Activated CD4-positive, alpha-beta T cell treated with anti-CD3 and anti-CD28 coated beads, Interleukin-2, amount 10 ng/mL, durations not matched to agents 7 days and 5 days (primary cell): ENCODE measurements at regions not wholly inside any gene's neighbourhood (a gene's known extent, or its start where the extent isn't known, plus 50 kb on each side); places are given as distances from the start of the nearest gene placed in this dataset.

Experiments used
- CTCF ChIA-PET: fragments of 350-600 bp; sonication (Branson Sonifier 250); formaldehyde crosslinking; loops from one replicate; lab custom pipeline; 2021; ENCODE audit warnings: antibody characterized with exemption; lab: Charles Lee
- POLR2A ChIA-PET: fragments of 350-600 bp; sonication (Branson Sonifier 250); formaldehyde crosslinking; loops from one replicate; lab custom pipeline; 2021; ENCODE audit warnings: antibody characterized with exemption; lab: Charles Lee
- DNase-seq: peaks from one replicate; pipeline ENCODE4 v3.0.0-alpha.2; 2020
- H3K27ac Mint-ChIP-seq: one replicate; pipeline ENCODE4 v1.8.0; 2021; ENCODE audit warnings: mild to moderate bottlenecking, moderate library complexity, mixed read lengths
- H3K27me3 Mint-ChIP-seq: one replicate; pipeline ENCODE4 v1.8.0; 2021; ENCODE audit warnings: mixed read lengths
- H3K36me3 Mint-ChIP-seq: one replicate; pipeline ENCODE4 v1.8.0; 2021; ENCODE audit warnings: low read depth, mixed read lengths
- H3K4me1 Mint-ChIP-seq: one replicate; pipeline ENCODE4 v1.8.0; 2021; ENCODE audit warnings: mixed read lengths
- H3K4me3 Mint-ChIP-seq: one replicate; pipeline ENCODE4 v1.8.0; 2021; ENCODE audit warnings: mild to moderate bottlenecking, moderate library complexity, mixed read lengths
- H3K9me3 Mint-ChIP-seq: one replicate; pipeline ENCODE4 v1.8.0; 2021; ENCODE audit warnings: mixed read lengths

DNA sequence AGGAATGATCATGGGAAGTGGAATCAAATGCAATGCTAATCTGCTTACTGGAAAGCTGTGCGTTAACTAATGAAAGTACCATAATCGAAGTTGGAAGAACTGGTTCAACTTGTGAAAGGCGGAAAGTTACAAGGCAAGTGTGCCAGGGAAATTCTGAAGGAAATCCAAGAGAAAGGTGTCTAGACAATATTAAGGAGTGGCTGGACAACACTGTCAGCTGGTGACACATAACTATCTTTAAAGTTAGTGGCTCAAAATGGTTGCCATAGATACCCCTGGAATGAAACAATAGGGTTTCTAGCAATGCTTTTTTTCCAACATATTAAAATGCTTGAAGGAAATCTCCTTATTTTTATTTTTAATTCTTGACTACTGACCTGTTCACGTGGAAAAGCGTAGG, 90.4 kb downstream of the BMP2 start:
- H3K36me3 Mint-ChIP-seq: no peaks in the 10 kb centered on the region
- H3K27ac Mint-ChIP-seq: no peak overlapping the region
- DNase-seq: no peak
- H3K4me1 Mint-ChIP-seq: no peaks in the 10 kb centered on the region
- no peak overlapping the region for H3K4me3 Mint-ChIP-seq
- H3K27me3 Mint-ChIP-seq: no peaks in the 10 kb centered on the region
- ChIA-PET POLR2A (no interaction called here), CTCF (no interaction called here)
- no peaks in the 10 kb centered on the region for H3K9me3 Mint-ChIP-seq

DNA sequence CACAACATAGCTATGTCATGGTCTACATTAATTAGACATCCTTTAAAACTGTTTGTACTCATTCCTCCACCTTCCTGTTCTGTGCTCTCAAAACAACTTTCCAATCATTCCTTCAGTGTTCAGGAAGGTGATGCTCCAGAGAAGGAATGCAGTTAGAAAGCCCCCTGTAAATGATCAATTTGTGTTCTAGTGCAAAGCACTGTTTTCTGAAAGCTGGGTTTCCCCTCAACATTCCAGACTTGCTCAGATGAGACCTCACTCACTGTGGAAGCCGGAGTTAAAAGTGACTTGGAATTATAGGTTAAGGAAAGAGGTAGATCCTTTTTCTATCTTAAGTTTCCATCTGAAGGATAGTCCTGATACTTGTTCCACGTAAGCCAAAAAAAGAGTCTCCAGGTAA, 95.9 kb downstream of the BMP2 start:
- DNase-seq: no peak
- ChIA-PET CTCF (no interaction called here), POLR2A (no interaction called here)
- no peaks in the 10 kb centered on the region for H3K4me1 Mint-ChIP-seq
- H3K27ac Mint-ChIP-seq: no peak overlapping the region
- H3K27me3 Mint-ChIP-seq: no peaks in the 10 kb centered on the region
- no peaks in the 10 kb centered on the region for H3K9me3 Mint-ChIP-seq
- no peak overlapping the region for H3K4me3 Mint-ChIP-seq
- no peaks in the 10 kb centered on the region for H3K36me3 Mint-ChIP-seq

DNA sequence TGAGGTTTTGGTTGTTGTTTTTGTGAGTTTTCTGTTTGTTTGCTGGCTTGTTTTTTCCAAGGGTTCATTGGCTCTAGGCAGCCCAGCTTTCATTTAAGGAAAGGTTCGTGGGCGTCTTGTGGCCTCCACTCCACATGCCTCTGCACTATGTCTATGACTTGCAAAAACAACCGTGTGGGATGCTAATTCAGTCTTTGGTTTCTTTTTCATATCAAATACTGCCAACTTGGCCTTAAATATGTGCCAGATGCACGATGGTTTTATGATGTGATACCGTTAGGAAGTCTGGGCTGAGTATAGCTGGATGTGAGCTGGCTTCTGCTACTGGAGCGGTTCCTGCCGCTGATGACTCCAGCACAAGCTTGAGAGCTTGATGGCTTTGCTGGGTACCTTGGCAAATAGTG, 96.3 kb downstream of the BMP2 start:
- H3K9me3 Mint-ChIP-seq: no peaks in the 10 kb centered on the region
- no peaks in the 10 kb centered on the region for H3K36me3 Mint-ChIP-seq
- H3K4me3 Mint-ChIP-seq: no peak overlapping the region
- ChIA-PET POLR2A (no interaction called here), CTCF (no interaction called here)
- H3K4me1 Mint-ChIP-seq: no peaks in the 10 kb centered on the region
- no peak for DNase-seq
- no peak overlapping the region for H3K27ac Mint-ChIP-seq
- no peaks in the 10 kb centered on the region for H3K27me3 Mint-ChIP-seq

DNA sequence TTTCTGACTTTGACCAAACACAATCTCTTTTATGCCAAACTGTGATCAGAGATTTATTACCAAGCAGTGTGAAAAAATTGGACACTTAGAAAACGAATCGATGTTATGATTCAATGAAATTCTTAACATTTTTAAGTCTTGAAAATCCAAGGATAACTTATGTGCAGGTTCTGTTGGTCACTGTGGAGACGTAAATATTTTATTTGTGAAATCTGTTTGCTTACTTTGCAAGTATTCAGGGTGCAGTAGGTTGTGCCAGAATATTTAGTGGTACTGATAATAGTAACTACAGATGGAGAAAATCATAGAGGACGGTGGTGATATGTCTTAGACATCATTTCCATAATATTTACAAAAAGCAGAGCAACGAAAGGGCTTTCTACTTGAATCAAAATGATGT, 97.3 kb downstream of the BMP2 start:
- DNase-seq: no peak
- ChIA-PET CTCF (no interaction called here), POLR2A (no interaction called here)
- Mint-ChIP-seq H3K4me1 (no peaks in the 10 kb centered on the region), H3K9me3 (no peaks in the 10 kb centered on the region), H3K27ac (no peak overlapping the region), H3K36me3 (no peaks in the 10 kb centered on the region), H3K4me3 (no peak overlapping the region), H3K27me3 (no peaks in the 10 kb centered on the region)

DNA sequence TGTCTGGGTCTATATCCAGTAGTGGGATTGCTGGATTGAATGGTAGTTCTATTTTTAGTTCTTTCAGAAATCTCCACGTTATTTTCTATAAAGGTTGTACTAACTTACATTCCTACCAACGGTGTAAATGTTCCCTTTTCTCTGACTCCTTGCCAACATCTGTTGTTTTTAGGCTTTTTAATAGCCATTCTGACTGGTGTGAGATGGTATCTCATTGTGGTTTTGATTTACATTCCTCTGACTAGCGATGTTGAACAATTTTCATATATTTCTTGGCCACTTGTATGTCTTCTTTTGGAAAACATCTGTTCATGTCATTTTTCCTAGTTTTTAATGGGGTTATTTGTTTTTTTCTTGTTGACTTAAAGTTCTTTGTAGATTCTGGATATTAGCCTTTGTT, 99.3 kb downstream of the BMP2 start:
- CTCF ChIA-PET: no interaction called here
- Mint-ChIP-seq H3K4me1 (no peaks in the 10 kb centered on the region), H3K27me3 (no peaks in the 10 kb centered on the region), H3K4me3 (no peak overlapping the region), H3K27ac (no peak overlapping the region), H3K36me3 (no peaks in the 10 kb centered on the region), H3K9me3 (no peaks in the 10 kb centered on the region)
- POLR2A ChIA-PET: no interaction called here
- no peak for DNase-seq

DNA sequence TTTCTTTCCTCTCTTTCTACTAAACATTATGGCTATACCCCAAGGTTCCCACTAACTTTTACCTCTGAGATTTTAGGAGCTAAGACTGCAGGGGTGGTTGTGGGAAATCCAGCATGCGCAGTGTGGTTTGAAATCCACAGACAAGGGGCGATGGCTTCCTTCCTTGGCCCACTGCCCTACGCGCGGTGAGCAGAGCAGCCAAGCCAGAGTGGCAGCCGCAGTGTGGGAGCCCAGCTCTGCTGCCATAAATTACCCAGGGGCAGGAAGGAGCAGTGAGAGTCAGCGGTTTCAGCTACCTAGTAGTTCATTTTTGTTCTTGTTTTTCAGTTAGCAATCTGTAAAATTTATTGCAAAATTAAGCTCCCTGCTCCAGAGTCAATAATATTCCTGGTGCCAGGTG, 101.4 kb downstream of the BMP2 start:
- CTCF ChIA-PET: no interaction called here
- POLR2A ChIA-PET: no interaction called here
- no peak overlapping the region for H3K4me3 Mint-ChIP-seq

DNA sequence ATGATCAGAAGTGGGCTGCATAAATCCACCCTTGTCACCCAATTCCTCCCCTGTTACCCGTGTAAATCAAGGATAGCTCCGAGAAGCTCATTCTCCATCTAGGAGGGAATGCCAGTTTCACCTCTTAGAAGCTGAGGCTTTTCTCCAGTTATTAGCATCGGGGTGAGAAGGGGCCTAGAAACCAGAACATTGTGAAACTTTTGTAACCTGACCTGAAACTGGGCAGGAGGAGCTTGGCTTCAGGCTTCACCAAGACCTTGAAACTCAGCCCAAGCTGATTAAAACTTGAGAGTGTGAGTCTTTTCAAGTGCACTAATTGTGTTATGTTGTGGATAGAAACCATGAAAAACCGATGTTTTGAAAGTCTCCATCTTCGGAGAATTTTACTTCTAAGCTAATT, 103.1 kb downstream of the BMP2 start:
- ChIA-PET CTCF (no interaction called here), POLR2A (no interaction called here)
- no peaks in the 10 kb centered on the region for H3K4me1 Mint-ChIP-seq
- no peak overlapping the region for H3K4me3 Mint-ChIP-seq
- H3K27me3 Mint-ChIP-seq: no peaks in the 10 kb centered on the region
- no peaks in the 10 kb centered on the region for H3K9me3 Mint-ChIP-seq
- DNase-seq: no peak
- H3K36me3 Mint-ChIP-seq: no peaks in the 10 kb centered on the region
- H3K27ac Mint-ChIP-seq: no peak overlapping the region

More for the DNA sequence above, 101.4 kb downstream of the BMP2 start:
- Mint-ChIP-seq H3K27me3 (no peaks in the 10 kb centered on the region), H3K4me1 (no peaks in the 10 kb centered on the region), H3K9me3 (no peaks in the 10 kb centered on the region), H3K27ac (no peak overlapping the region), H3K36me3 (no peaks in the 10 kb centered on the region)
- no peak for DNase-seq

DNA sequence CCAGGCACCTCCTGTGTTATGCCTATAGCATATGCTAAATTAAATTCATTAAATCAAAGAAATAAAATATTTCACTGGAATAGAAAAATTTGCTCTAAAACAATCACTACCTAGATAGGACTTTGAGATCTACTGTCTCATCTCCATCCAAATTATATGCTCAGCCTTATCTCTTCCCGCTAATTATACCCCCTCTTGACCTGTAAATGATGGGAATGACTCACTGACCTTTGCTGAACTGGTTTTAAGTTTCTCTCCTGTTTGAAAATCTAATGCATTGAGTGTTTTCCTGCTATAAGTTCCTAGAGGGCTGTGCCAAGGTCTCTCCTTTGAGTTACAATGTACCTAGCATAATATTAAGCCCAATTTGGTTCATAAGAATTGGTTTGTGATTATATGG, 110.1 kb downstream of the BMP2 start:
- Mint-ChIP-seq H3K4me1 (no peaks in the 10 kb centered on the region), H3K36me3 (no peaks in the 10 kb centered on the region), H3K4me3 (no peak overlapping the region), H3K9me3 (peaks cover 2% of the 10 kb centered on the region), H3K27ac (no peak overlapping the region), H3K27me3 (no peaks in the 10 kb centered on the region)
- POLR2A ChIA-PET: no interaction called here
- CTCF ChIA-PET: no interaction called here
- DNase-seq: no peak

DNA sequence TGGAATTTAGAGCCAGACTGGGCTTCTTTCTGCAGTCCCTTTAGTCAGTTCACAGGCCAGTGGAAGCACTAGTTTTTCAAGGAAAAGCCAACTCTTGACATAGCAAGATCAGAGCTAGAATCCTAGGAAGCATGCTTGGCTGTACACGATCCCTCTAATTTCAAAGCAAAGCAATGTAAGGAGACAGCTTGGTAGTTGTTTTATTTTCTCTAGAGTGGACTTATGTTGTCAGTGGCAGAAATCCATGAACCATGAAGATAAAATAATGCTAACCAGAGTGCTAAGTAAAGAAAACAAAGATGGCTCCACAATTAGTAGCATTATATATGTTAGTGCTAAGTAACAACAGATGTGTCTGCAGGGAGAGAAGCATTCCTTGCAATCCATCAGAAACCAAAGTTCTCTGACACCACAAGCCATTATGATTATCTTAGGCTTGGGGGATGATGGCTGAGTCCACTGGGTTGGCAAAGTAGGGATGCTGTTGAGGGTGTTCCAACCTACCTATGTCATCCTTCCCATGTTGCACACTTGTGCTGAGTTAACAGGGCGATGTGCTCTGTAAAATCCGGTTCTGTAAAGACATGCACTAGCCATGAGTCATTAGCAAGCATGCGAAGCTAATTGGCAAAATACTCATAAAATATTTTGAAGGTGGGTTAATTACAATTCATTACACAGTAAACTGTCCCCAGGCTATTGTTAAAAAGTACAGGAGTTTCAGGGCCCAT, 115.2 kb downstream of the BMP2 start:
- ChIA-PET CTCF (interaction anchor here (0.6 kb wide), 1 partner anchor 573 kb away, joined by 5 read pairs; no protein-coding TSS in a partner anchor), POLR2A (no interaction called here)
- Mint-ChIP-seq H3K4me1 (no peaks in the 10 kb centered on the region), H3K36me3 (no peaks in the 10 kb centered on the region), H3K27me3 (no peaks in the 10 kb centered on the region), H3K27ac (no peak overlapping the region), H3K9me3 (peaks cover 2% of the 10 kb centered on the region), H3K4me3 (no peak overlapping the region)
- DNase-seq: no peak

DNA sequence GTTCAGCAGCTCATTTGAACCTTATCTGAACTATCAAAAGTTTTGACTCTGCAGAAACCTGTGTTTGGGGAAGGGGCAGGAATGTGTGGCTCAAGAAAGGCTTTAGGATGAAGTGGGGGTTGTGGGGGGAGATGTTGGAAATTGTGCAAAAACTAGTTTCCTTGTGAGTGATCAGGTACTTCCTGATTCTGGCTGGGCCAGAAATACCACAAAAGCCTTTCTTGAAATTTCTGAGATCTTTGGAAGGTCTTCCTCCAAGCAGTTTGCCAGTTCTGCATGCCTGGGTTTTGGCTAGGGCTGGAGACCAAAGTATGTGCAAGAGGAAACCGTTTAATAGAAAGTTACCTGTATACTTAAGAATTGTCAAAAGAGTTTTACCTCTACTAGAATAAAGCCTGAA, 116.6 kb downstream of the BMP2 start:
- no peaks in the 10 kb centered on the region for H3K9me3 Mint-ChIP-seq
- no peak overlapping the region for H3K4me3 Mint-ChIP-seq
- no peak overlapping the region for H3K27ac Mint-ChIP-seq
- no peaks in the 10 kb centered on the region for H3K36me3 Mint-ChIP-seq
- no peak for DNase-seq
- CTCF ChIA-PET: no interaction called here
- no peaks in the 10 kb centered on the region for H3K27me3 Mint-ChIP-seq
- no peaks in the 10 kb centered on the region for H3K4me1 Mint-ChIP-seq
- POLR2A ChIA-PET: no interaction called here

DNA sequence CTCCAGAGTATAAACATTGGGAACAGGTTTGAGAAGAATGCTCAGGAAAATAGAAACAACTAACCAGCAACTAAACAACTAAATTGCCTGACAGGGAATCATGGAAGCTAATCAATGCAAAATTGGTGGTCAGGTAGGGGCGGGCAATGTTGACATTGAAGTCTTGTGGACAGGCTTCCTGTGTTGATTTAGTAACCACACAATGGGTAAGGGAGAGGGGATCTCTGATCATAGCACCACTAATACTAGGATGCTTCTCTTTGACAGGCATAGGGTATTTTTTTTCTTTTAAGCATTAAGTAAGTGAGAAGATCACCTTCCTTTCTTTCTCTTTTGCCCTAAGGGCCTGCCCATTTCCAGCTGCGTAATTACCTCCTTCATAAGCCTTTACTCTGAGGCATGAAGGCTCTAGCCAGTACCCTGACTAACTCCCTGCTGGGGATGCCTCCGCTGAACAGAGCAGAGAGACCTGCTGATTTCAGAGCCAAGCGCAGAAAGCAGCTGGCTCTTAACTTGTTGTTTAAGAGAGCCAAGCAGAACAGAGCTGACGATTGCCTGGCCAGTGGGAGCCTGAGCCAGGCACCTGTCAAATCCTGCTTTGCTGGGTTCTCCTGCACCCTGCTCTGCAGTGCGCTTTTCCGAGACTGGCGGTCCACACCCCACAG, 118.7 kb downstream of the BMP2 start:
- H3K27me3 Mint-ChIP-seq: no peaks in the 10 kb centered on the region
- DNase-seq: no peak
- CTCF ChIA-PET: no interaction called here

DNA sequence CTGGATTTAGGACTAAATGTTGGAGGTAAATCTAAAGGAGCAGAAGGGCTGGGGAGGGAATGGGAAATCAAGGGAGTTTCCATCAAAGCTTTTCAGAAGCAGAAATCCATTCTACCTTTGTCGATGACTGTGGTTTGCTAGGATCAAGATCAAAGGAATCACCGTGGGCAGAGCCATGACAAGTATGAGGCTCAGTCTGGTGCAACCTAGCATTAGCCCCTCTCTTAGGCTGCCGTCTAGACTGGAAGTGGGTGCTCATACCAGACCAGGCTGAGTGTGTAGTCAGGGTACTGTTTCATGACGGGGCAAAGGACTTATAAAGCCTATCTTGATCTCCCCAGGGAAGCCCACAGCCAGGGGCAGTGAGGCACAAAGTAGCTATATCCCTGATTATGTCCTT, 120.5 kb downstream of the BMP2 start:
- DNase-seq: no peak
- no peak overlapping the region for H3K27ac Mint-ChIP-seq
- POLR2A ChIA-PET: no interaction called here
- no peaks in the 10 kb centered on the region for H3K36me3 Mint-ChIP-seq
- H3K9me3 Mint-ChIP-seq: peaks cover 3% of the 10 kb centered on the region
- H3K4me3 Mint-ChIP-seq: no peak overlapping the region
- no peaks in the 10 kb centered on the region for H3K4me1 Mint-ChIP-seq
- H3K27me3 Mint-ChIP-seq: no peaks in the 10 kb centered on the region
- CTCF ChIA-PET: no interaction called here

More for the DNA sequence above, 118.7 kb downstream of the BMP2 start:
- H3K4me1 Mint-ChIP-seq: no peaks in the 10 kb centered on the region
- no peak overlapping the region for H3K4me3 Mint-ChIP-seq
- POLR2A ChIA-PET: no interaction called here
- no peaks in the 10 kb centered on the region for H3K36me3 Mint-ChIP-seq
- H3K27ac Mint-ChIP-seq: no peak overlapping the region
- no peaks in the 10 kb centered on the region for H3K9me3 Mint-ChIP-seq

DNA sequence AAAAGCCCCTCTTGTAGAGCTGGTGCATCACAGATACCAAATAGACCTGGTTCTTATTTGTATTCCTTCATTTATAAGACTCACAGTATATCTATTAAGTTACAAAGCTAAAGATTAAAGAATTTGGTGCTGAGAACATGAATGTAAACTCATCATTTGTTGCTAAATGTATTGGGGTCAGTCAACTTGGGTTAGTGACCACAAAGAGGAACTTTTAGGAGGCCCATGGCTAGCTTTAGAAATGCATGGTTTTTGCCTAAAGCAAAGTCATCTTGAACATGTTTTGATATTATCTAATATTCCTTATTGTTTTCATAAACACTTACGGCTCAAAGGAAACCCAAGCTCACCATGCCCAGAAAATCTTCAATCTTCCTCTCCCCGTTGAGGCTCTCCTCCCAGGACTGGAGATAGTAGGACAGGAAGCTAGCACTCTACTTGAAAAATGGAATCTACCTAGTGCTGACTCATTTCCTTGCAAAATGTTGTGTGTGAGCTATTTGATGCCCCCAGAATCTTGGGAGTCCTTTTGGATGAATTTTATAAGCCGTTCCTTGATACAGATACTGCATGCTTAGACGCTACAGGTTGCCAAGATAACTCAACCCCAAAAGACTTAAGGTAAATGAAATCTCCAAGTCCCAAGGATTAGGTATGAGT, 121.4 kb downstream of the BMP2 start:
- H3K27me3 Mint-ChIP-seq: no peaks in the 10 kb centered on the region
- no peak for DNase-seq
- H3K4me1 Mint-ChIP-seq: no peaks in the 10 kb centered on the region
- H3K36me3 Mint-ChIP-seq: no peaks in the 10 kb centered on the region
- H3K4me3 Mint-ChIP-seq: no peak overlapping the region
- POLR2A ChIA-PET: no interaction called here
- peaks cover 3% of the 10 kb centered on the region for H3K9me3 Mint-ChIP-seq
- H3K27ac Mint-ChIP-seq: no peak overlapping the region
- CTCF ChIA-PET: no interaction called here
